OCI-LY3 (cell line): ENCODE measurements at regions not wholly inside any gene's neighbourhood (a gene's known extent, or its start where the extent isn't known, plus 50 kb on each side); places are given as distances from the start of the nearest gene placed in this dataset.

ENCODE experiments used
- EZH2phosphoT487 ChIP-seq: fragments of 200-600 bp; shearing (Covaris generic); IDR thresholded peaks from 2 replicates; pipeline ENCODE4 v1.6.1; 2018; ENCODE audit warnings: antibody characterized with exemption, mixed run types, low read depth
- TF ChIP-seq, protein P1 (sequence below): fragments of 200-600, 300-600 bp; sonication (generic); IDR thresholded peaks from 2 replicates; pipeline ENCODE4 v1.5.1; 2014; ENCODE audit warnings: antibody characterized with exemption, low read length, low read depth

- TF ChIP-seq, protein P1, sequence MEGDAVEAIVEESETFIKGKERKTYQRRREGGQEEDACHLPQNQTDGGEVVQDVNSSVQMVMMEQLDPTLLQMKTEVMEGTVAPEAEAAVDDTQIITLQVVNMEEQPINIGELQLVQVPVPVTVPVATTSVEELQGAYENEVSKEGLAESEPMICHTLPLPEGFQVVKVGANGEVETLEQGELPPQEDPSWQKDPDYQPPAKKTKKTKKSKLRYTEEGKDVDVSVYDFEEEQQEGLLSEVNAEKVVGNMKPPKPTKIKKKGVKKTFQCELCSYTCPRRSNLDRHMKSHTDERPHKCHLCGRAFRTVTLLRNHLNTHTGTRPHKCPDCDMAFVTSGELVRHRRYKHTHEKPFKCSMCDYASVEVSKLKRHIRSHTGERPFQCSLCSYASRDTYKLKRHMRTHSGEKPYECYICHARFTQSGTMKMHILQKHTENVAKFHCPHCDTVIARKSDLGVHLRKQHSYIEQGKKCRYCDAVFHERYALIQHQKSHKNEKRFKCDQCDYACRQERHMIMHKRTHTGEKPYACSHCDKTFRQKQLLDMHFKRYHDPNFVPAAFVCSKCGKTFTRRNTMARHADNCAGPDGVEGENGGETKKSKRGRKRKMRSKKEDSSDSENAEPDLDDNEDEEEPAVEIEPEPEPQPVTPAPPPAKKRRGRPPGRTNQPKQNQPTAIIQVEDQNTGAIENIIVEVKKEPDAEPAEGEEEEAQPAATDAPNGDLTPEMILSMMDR = no peak
- TF ChIP-seq EZH2phosphoT487 = no peak
These were observed 1446.2 kb downstream of the MAT2B start for GRCh38 chr5:164951570-164951969.
